GM21423 (cell line): ENCODE measurements at regions not wholly inside any gene's neighbourhood (a gene's known extent, or its start where the extent isn't known, plus 50 kb on each side); places are given as distances from the start of the nearest gene placed in this dataset.

Source experiments
- ATAC-seq: cut with Tn5 transposase; IDR thresholded peaks from one replicate; pipeline ENCODE4 v1.9.1; 2021; ENCODE audit warnings: mild to moderate bottlenecking, moderate library complexity; ENCODE audit not compliant: unreplicated experiment

DNA sequence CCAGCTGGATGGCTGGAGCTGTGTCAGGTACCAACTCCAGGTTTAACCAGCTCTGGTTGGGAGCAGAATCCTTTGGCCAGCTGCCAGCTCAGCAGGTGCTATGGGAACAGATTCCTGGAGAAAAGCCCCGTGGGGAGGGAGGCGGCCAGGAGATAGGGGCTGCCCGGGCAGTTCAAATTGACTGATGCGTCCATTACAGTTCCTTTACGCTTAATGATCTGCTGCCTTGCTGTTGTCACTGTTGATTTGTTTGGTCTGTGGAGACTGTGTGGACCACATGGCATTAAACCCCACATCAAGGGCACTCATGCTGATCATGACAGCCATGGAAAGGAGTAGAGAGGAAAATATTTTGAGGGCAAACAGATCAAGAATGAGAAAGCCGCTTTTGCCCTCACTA, 200.0 kb downstream of the TSN start:
- ATAC-seq: no peak

DNA sequence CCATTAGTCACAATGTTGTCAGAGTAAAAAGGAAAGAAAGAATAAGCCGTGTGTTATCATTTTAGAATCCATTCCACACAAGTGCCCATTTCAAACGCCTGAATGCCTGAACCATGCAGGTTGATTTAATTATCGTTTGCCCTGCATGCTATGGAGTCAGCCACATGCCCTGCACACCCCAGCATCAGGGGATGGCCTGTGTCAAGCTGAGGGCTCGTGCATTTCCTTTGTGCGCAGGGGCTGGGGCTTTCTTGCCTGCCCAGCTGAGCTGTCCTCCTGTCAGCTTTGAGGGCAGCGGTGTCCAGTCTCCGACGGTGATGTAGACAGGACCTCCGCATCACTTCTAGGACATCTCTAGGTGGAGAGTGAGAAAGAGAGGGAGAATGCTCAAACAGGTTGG, 200.4 kb downstream of the TSN start:
- no peak for ATAC-seq

DNA sequence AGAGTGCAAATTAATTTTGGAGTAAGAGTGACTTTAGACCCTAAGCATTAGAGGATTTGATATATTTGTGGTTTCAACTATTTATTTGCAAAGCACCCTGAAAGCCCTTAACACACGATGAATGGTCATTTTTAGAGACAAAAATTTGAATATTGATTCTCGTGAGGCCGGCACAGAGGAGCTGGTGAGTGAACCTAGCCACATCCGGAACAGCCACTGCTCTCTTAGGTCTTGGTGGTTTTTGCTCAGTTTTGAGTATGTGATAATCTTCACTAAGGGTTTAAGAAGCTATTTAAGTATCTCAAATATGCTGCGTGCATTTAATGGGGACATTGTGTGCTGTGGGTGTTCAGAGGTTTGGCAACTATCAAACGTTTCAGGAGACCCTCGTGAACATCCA, 204.8 kb downstream of the TSN start:
- no peak for ATAC-seq

DNA sequence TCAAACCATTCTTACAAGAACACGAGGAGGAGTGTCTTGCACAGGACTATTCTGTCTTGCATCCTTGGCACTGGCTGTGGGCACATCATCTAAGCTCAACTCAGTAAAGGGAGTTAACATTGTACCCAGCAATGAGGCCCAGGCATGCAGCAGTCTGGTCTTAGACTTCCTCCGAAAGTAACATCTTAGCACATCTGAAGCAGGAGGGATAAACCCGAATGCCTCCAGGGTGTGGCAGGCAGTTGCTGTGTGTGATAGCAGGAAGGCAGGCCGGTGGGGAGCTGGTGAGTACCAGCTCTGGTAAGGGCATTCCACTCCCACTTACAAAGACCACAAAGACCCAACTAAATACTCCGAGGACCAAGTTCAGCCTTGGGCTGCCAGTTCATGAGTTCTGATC, 206.3 kb downstream of the TSN start:
- ATAC-seq: no peak

DNA sequence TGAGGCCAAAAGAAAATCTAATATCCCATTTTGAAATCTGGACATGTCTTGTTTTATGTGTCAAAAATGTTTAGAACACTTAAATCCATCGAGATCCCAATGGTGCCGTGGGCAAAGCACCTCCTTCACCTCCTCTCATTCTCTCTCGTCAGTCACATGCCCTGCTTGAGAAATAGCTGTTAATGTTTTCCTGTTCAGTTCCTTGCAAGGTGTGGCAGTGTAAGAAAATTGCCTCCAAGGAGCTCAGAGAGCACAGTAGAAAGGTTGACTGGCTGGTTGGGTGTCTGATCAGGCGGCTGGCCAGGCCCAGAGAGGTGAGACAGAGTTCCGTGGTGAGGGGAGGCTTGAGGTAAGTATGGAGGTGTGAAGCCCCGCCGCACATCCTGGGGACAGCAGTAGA, 210.2 kb downstream of the TSN start:
- no peak for ATAC-seq

DNA sequence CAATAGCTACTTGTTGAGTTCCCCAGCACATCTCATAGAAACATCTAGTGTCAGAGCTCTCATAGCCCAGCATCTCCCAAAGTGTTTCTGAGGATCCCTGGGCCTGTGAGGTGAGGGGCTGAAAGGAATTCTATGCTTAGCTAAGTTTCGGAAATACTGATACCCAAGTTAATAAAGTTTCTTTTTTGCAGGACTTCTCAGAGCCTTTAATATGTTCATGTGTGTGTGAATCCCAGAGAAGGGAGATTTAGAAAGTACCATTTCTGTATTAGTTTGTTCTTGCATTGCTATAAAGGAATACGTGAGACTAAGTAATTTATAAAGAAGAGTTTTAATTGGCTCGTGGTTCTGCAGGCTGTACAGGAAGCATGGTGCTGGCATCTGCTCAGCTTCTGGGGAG, 211.2 kb downstream of the TSN start:
- ATAC-seq: no peak

DNA sequence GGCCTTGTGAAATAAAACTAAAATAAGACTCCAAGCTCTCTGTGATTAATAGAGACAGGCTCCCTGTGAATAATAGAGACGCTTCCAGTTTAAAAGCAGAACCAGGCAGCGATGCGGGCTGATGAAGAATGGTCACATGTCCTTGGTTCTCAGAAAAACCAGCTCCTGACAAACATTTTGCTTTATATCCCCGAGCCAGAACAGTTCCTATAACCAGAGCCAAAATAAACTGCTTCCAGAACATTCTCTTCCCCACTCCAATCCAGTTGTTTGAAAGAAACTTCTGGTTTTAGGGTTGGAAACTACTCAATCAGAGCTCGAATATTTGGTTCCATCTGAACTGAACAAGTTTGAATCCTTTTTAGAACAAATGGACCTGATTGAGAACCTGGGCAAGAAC, 213.7 kb downstream of the TSN start:
- ATAC-seq: no peak

DNA sequence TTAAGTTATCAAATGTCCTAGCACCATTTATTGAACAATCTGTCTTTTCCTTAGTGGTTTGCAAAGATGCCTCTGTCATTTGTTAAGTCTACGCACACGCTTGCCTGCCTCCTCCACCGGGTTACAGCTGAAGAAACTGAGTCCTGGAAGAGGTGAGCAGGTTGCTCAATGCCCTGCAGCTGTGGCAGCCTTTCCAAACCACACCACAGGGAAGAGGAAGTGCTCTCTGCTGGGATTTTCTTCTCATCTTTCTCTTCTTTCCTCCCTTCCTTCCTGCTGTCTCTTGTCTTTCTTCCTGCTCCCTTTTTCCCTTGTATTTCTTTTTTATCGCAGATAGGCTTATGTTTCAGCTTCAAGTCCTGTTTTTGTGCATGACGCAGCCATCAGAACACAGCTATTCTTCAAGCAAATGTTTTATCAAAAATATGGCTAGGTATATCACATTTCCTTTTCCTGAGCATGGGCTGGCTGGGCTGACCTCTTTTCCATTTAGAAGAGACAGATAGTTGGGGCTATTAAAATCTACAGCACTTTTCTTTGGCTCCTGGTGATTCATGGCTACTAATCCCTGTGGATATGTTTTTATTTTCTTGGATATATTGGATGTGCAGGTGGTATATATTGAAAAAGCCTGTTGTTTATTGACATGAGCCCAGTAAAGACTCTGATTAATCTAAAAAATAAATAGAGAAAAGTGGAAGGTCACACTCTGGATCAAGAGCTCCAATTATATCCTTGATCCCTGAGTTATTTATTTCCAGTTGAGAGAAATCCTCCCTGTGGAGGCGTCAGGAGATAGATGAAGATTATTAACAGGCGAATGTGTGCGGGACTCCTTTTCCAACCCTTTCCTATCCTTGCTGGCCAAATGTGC, 214.6 kb downstream of the TSN start:
- no peak for ATAC-seq

DNA sequence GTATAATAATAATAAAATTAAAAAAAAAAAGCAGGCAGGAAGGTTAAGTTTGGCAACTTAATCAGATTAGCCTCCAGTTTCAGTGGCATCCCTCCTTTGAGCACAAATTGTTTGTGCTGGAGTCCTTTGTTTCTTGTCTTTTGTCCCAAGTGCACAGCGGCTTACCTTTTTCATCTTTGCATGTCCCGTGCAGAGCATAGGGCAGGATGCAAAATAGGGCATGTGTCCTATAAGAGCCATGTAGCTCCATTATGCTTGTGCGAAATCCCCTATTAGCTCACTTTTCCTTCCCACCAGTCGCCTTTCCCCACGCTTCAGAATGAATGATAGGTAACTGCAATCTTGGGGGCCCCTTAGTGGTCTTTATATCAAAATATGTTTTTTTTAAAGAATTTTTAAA, 216.8 kb downstream of the TSN start:
- ATAC-seq: no peak

DNA sequence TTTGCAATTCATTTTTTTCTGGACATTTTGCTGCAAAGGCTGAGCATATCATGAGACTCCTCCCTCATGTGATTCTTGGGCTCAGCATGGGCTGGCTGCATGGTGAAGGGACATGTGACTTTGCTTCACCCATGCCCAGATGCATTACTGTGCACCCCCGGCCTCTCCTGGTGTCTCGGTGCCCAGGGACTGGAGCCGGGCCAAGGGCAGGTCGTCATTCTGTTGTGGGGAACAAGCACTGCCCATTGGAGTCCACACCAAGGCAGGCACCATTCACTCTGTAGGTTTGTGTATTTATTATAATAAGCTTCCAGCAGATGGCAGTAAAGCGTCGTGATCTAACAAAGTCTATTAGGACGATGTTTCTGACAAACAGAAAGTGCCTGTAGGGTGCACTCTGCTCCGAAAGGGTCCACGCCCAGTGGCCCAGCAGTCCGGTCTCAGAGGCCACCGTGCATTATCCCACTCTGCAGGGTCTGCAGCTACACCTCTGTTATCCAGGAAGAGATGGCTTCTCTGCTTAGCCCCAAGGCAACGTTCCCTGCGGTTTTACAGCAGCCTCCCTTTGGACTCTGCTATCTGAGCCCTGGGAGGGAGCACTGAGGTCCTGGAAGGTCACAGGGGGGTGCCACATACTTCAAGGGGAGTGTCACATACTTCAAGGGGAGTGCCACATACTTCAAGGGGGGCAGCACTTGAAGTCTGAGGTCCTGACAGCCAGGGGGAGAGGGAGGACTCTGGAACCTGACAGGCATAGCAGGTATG, 219.6 kb downstream of the TSN start:
- ATAC-seq: peak; percentile 98

DNA sequence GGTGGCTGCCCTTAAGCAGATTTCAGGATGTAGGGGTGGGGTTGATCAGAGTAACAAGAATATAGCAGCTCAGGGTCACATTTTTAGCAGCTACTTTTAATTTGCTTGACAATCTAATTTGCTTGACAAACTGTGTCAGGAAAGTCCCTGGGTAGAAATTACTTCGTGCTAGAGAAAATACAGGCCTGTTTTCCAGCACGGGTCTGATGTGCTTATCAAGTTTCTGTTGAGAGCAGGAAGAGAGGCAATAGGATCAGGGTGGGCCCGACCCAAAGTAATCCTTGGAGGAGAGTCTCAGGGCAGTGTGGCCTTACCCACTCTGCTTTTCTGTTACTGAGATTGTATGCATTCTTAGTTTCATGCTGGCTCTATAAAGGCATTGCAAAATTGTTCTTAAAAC, 221.5 kb downstream of the TSN start:
- ATAC-seq: no peak

DNA sequence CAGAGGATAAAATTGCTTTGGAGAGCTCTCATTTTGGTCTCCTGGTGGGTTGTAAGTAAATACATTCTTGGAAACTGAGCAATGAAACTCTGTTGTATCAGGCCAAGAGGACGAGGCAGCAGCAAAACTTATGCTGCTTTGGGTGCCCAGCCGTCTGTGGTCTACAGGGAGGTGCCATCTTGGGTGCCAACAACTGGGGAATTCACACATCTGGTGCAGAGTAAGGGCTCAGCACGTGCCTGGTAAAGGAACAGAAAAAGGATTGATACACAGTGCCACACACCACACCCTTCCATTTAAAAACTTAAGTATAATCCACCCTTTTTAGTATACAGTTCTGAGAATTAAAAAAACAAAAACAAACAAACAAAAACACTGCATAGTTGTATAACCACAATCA, 221.9 kb downstream of the TSN start:
- no peak for ATAC-seq

DNA sequence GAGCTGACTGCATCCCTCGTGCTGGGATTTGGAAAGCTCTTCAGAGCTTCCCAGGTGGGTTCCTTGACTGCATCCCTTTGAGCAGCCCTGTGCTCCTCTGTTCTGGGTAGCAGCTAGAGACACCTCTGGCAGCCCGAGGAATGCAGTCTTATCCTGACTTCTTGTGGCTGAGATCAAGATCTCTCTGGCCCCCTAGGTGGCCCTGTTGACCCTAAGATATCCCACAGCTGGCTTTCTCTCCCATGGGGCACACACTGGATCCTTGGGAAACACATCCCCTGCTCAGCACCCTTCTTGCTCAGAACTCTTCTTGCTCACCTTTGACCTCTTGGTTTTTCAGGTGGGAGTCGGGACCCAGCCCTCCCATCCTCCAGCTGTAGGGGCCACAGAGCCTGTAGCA, 237.2 kb downstream of the TSN start:
- ATAC-seq: no peak

DNA sequence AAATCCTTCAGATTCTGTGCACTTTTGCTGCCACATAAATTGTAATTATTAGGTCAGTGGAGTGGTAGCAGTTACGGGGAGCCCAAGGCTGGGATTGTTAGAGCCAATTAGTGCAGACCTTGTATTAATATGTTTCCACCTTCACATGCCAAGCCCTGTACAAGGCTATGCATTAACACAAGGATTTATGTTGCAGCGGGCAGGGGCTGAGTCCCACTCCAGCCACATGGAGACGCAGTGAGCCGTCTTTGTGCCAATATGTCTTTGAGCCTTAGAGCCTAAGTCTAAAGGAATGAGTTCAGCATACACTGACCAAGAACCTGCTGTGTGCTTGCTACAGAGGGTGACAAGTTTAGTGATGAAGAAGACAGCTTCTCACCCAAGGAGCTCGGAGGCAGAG, 238.2 kb downstream of the TSN start:
- ATAC-seq: no peak

DNA sequence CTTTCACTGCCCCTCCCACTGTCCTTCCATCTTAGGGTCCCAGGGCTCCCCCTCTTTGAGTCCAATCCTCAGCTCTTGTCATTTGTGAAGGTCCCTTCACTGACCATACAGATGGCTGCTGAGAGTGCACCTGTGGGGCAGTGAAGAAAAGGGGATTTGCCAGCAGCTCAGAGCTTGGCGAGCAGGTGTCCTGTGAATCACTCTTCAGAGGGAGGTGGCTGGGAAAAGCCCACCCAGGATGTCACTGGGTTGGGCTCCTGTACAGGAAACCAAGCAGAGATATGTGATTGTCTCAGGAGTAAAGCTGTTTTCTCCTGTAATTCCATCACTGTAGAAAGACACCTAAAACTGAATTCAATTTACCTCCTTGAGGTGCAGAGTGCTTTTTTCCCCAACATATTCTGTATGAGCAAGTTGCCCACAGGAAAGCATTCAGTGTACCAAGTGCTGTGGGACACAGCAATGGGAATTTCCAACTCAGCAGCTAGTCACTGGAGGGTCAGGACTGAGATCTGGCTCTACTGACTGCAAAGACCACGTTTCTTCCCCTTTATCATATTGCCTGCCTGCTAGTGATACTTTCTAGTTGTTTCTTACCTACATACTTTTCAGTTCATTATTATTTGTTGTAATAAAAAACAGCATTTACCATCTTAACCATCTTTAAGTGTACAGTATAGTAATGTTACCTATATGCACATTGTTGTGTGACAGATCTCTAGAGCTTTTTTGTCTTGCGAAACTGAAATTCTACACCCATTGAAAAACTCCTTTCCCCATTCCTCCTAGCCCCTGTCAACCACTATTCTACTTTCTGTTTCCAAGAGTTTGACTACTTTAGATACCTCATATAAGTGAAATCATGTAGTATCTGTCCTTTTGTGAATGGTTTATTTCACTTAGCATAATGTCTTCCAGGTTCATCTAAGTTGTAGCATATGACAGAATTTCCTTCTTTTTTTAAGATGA, 239.1 kb downstream of the TSN start:
- no peak for ATAC-seq

DNA sequence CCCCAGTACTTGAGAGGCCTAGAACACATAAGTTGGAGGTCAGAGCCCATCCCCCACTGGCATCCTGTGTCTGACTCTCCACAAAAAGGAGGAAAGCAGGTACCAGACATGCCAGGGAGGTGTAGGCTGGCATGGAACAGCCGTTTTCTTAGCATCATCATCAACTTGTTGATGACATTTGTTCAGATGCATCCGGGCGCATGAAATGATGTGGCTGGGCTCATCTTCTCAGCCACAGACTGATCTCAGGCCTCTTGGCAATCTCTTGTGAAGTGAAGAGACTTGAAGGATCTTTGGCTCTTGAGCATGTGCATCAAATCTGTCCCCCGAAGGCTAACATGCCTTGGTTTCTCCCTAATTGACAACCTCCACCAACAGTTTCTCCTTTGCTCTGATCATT, 243.3 kb downstream of the TSN start:
- no peak for ATAC-seq

DNA sequence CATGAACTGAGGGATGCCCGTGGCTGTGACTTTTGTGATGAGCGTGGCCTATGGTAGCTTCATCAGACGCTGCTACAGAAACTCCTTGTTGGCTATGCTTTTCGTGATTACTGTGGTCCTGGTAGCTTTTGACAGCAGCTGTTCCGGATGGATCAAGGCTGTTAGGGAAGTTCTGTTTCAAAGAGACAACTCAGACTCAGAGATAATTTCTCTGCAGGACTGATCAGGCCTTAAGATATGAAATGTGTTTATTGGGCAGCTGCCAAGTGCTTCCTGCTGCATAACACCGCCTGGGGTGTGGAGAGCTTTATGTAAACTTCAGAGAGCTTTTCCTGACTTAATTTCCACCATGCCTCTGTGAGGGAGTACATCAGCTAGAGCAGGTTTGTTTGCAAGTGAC, 243.8 kb downstream of the TSN start:
- ATAC-seq: no peak

DNA sequence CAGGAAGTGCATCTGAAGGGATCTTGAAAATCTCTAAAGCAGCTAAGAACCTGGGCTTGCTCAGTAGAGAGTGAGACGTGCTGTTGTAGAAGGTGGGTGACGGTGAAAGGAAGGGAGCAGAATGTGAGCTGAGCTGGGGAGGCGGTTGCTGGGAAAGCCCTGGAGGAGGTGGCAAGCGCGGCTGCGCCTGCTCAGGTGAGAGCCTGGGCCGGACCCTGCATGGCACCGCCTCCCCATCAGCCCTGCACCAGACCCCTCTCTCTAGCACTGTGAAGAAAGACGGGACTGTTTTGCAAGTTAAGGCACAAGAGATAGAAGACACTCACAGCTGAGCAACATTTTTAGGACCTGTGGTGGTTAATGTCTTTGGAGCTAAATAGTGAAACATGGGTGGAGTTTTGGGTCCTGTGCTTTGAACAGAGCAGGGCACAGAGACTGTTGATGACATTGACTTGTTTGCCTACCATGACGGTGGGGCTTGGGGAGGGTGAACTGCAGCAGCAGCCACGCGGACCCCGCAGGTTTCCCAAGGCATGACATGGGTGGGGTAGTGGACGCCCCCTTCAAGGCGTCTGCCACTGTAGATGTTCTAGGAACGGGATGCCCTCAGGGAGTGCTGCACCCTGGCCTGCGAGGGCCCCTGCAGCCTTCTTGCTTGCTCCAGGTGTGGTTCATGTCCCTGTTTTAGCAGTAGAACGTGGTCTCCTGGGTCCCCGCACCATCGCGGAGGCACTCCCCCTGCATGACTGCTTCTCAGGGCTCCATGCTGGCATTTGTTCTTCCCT, 245.3 kb downstream of the TSN start:
- no peak for ATAC-seq

DNA sequence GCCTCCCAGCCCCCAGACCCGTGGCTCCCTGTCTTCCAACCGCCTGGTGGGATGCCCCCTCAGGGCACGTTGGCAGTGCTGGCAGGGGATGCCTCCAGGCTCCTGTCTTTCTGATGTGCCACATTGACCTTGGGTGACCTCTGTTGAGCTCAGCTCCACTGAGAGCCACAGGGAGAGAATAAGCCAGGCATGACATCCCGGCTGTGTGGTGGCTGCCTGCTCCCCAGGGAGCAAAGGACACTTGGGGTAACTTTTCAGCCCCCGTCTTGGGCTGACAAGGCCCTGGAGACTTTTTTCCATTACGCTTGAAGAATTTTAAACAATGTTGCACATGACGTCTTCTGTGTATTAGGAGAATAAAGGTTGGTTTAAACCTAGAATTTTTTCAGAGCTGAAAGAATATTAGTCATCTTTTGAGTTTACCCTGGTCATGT, 246.0 kb downstream of the TSN start:
- no peak for ATAC-seq

DNA sequence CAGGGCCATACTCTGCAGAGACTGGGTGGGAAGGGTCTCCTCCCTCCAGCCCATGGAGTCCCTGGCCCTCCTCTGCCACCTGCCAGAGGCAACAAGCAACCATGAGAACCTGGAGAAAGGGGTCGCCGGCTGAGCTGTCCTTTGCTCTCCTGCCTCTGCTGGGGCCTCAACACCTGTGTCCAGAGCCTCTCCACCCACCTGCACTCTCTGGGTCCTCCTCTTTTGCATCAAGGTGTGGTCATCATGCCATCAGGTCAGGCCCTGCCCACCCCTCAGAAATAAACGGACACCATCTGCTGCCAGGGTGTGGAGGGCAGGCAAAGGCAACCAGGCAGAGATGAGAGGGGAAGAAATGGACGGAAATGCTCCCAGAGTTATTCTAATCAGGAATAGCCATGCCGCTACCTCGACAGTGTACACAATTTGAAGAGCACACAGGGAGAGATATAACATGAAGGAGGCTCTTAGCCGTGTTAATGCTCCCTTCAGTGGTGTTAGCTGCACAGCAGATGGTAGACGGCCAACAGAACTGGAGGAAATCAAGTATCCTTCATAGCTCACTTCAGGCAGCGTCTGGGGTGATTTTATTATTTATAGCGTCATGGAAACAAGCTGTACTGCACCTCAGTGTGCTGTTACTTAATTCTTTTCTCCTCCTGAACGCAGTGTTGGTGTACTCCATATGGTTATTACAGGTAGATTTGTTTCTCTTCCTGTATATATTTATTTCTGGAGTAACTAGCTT, 247.9 kb downstream of the TSN start:
- ATAC-seq: no peak
